ENCODE measurements at regions not wholly inside any gene's neighbourhood (a gene's known extent, or its start where the extent isn't known, plus 50 kb on each side); places are given as distances from the start of the nearest gene placed in this dataset.

DNA sequence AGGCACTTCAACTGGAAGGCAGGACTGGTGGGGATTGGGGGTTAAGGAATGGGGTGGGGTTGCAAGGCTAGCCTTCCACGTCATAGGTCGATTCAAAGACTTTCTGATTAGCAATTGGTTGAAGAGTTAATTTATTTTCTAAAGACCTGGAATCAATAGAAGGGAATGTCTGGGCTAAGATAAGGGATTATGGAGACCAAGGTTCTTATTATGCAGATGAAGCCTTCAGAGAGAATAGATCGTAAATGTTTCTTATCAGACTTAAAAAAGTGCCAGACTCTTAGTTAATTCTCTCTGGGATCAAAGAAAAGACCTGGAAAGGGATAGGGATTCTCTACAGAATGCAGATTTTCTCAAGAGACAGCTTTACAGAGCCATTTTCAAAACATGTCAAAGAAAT lies 368.0 kb upstream of the DLGAP1 start:
- no peak for DNase-seq (ENCODE audit: low read depth)
- no peak for TF ChIP-seq CTCF (conservative IDR thresholded peaks at IDR 0.05; ENCODE audit: control insufficient read depth, insufficient read depth, low read depth, low read length)

DNA sequence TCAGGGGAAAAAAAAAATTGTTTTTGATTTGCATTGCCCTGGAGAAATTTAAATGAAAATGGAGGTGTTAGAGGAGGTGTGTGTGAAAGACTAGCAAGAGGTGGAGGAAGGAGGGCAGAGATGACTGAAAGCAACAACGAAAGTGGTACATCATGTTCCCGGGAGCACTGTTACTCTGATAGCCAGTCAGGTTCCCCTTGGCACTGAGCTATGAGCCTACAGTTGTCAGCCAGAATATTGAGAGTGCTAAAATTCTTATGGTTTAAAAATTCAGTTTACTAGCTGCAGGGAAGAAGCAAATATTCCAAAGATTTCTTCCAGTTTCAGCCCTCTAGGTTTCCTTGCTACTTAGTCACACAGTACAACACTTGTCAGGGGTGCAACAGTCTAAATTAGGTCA lies 366.7 kb upstream of the DLGAP1 start:
- no peak overlapping the region for H3K4me3 ChIP-seq (ENCODE audit: control insufficient read depth, low read depth, low read length)
- no peak for TF ChIP-seq CTCF (conservative IDR thresholded peaks at IDR 0.05; ENCODE audit: control insufficient read depth, insufficient read depth, low read depth, low read length)

More for the DNA sequence above, 368.0 kb upstream of the DLGAP1 start:
- H3K4me3 ChIP-seq (ENCODE audit: control insufficient read depth, low read depth, low read length), result no peak overlapping the region

GRCh38 chr18:4817665-4818064 lies 362.6 kb upstream of the DLGAP1 start:
- H3K4me3 ChIP-seq (ENCODE audit: control insufficient read depth, low read depth, low read length), result no peak overlapping the region
- no peak for TF ChIP-seq CTCF (conservative IDR thresholded peaks at IDR 0.05; ENCODE audit: control insufficient read depth, insufficient read depth, low read depth, low read length)
- no peak for DNase-seq (ENCODE audit: low read depth)

More for the DNA sequence above, 366.7 kb upstream of the DLGAP1 start:
- DNase-seq (ENCODE audit: low read depth), result no peak

DNA sequence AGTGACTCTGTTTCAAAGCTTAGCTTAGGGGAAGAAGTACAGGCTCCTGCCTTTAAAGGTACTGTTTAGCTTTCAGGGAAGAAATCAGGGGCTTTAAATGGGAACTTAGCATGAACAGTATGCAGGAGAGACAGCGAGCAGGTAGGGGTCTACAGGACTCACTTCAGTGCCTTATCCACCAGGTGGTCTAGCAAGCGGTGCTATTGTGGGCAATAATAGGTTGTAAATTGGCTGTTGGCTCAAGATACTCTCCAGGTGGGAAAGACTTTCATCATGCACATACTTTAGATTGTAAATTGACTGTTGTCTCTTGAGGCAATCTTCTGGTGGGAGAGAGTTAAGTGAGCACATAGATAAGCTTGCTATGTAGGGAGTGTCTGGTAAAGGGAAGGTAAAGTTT lies 358.6 kb upstream of the DLGAP1 start:
- no peak for DNase-seq (ENCODE audit: low read depth)
- no peak overlapping the region for H3K4me3 ChIP-seq (ENCODE audit: control insufficient read depth, low read depth, low read length)
- no peak for TF ChIP-seq CTCF (conservative IDR thresholded peaks at IDR 0.05; ENCODE audit: control insufficient read depth, insufficient read depth, low read depth, low read length)

GRCh38 chr18:4808891-4809290 lies 353.8 kb upstream of the DLGAP1 start:
- no peak overlapping the region for H3K4me3 ChIP-seq (ENCODE audit: control insufficient read depth, low read depth, low read length)
- TF ChIP-seq CTCF (conservative IDR thresholded peaks at IDR 0.05; ENCODE audit: control insufficient read depth, insufficient read depth, low read depth, low read length), result no peak
- DNase-seq (ENCODE audit: low read depth), result no peak

DNA sequence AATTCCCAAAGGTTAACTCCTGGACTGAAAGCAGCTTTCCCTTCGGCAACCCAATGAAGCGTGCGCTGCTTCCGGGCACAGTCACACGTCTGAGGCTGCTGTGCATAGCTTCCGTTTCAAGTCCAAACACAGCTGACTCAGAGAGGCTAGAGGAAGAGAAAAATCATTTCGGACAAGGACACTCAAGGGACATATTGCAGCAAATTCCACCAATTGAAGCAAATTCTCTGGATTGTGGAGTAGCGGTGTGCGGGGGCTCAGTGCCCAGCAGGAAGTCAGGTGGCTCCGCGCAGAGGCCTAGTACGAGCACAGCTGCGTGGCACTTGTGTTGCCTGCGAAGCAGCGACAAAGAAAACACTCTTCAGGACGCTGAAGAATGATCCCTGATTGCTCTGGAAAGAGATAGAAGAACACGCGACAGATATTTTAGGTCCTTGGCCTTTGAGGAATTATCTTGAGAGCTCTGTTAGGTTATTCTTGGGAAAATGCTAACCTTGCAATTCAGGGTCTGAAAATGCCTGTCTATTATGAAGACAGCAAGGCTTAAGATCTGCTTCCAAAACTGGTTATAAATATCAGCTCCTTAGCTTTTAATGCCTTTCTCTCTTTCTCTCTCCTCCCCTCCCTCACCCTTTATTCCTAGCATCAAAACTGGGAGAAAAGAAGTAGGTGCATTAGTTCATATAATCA lies 352.6 kb upstream of the DLGAP1 start:
- DNase-seq (ENCODE audit: low read depth), result no peak
- H3K4me3 ChIP-seq (ENCODE audit: control insufficient read depth, low read depth, low read length), result no peak overlapping the region
- TF ChIP-seq CTCF (conservative IDR thresholded peaks at IDR 0.05; ENCODE audit: control insufficient read depth, insufficient read depth, low read depth, low read length), result no peak

DNA sequence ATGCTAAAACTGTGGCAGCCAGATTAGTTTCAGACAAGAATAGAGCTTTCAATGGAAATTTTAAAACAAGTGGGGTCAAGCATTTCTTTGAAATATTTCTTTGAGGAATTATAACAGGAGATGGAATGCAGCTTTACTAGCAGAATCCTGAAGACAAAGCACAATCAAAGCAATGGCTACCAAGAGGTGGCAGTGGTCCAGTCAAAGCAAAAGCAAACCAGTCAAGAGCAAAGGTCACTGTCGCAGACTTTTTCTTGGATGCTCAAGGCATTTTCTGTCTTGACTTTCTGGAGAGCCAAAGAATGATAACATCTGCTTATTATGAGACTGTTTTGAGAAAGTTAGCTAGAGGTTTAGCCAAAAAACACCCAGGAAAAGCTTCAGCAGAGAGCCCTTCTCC lies 351.2 kb upstream of the DLGAP1 start:
- no peak for DNase-seq (ENCODE audit: low read depth)
- no peak overlapping the region for H3K4me3 ChIP-seq (ENCODE audit: control insufficient read depth, low read depth, low read length)
- no peak for TF ChIP-seq CTCF (conservative IDR thresholded peaks at IDR 0.05; ENCODE audit: control insufficient read depth, insufficient read depth, low read depth, low read length)
